GM19025 (cell line): ENCODE measurements at regions not wholly inside any gene's neighbourhood (a gene's known extent, or its start where the extent isn't known, plus 50 kb on each side); places are given as distances from the start of the nearest gene placed in this dataset.
"Not testable (repeated sequence)": the region's sequence is repeated elsewhere in the genome, so short reads cannot be mapped to it uniquely, and the experiment has no call there.

Experiments
- ATAC-seq: cut with Tn5 transposase; IDR thresholded peaks from one replicate; pipeline ENCODE4 v1.9.1; 2021; ENCODE audit warnings: mild to moderate bottlenecking, low read depth, moderate library complexity; ENCODE audit not compliant: unreplicated experiment

- no peak for ATAC-seq
Measured at GRCh38 chr16:79856581-79856980, 256.0 kb upstream of the MAF start.

GRCh38 chr16:79850348-79850747, 249.8 kb upstream of the MAF start:
- ATAC-seq, result no peak

GRCh38 chr16:79849119-79849518, 248.6 kb upstream of the MAF start:
- no peak for ATAC-seq

- ATAC-seq, result no peak
Measured at GRCh38 chr16:79848719-79849118, 248.2 kb upstream of the MAF start.

GRCh38 chr16:79847569-79847968, 247.0 kb upstream of the MAF start:
- ATAC-seq, result no peak

GRCh38 chr16:79847101-79847500, 246.6 kb upstream of the MAF start:
- no peak for ATAC-seq

- ATAC-seq, result no peak
Measured at GRCh38 chr16:79845734-79846135, 245.2 kb upstream of the MAF start.

GRCh38 chr16:79845033-79845733, 244.6 kb upstream of the MAF start:
- ATAC-seq, result peak; percentile 80

GRCh38 chr16:79844603-79845002, 244.1 kb upstream of the MAF start:
- ATAC-seq, result no peak

GRCh38 chr16:79843631-79844043, 243.1 kb upstream of the MAF start:
- peak; percentile 38 for ATAC-seq

- ATAC-seq, result no peak
Measured at GRCh38 chr16:79843145-79843544, 242.6 kb upstream of the MAF start.

GRCh38 chr16:79842197-79842596, 241.7 kb upstream of the MAF start:
- ATAC-seq, result no peak

GRCh38 chr16:79839466-79840341, 239.2 kb upstream of the MAF start:
- ATAC-seq, result no peak

- ATAC-seq, result no peak
Measured at GRCh38 chr16:79838496-79839259, 238.1 kb upstream of the MAF start.

- no peak for ATAC-seq
Measured at GRCh38 chr16:79836144-79836543, 235.6 kb upstream of the MAF start.

- no peak for ATAC-seq
Measured at GRCh38 chr16:79835194-79835593, 234.7 kb upstream of the MAF start.

- ATAC-seq, result no peak
Measured at GRCh38 chr16:79834720-79835119, 234.2 kb upstream of the MAF start.

GRCh38 chr16:79834003-79834402, 233.5 kb upstream of the MAF start:
- ATAC-seq, result not testable (repeated sequence)

- ATAC-seq, result no peak
Measured at GRCh38 chr16:79833559-79833958, 233.0 kb upstream of the MAF start.

GRCh38 chr16:79826732-79827475, 226.4 kb upstream of the MAF start:
- ATAC-seq, result no peak
